Astrocyte (in vitro differentiated cells and primary cell): ENCODE measurements at regions not wholly inside any gene's neighbourhood (a gene's known extent, or its start where the extent isn't known, plus 50 kb on each side); places are given as distances from the start of the nearest gene placed in this dataset.

Source experiments
- DNase-seq: peaks from one replicate; pipeline ENCODE4 v3.0.0-alpha.2; 2010; ENCODE audit warnings: low read depth
- FAIRE-seq: peaks from 2 replicates; lab custom pipeline; 2011; peaks lifted over from hg19 to GRCh38; lab: Jason Lieb, UNC
- H2AFZ ChIP-seq: 2 replicates; pipeline ENCODE4 v1.6.0; 2012; ENCODE audit warnings: low read depth, low read length, inconsistent platforms
- H3K27ac ChIP-seq: 2 replicates; pipeline ENCODE4 v1.5.1; 2011; ENCODE audit warnings: low read depth, low read length, inconsistent platforms
- H3K27me3 ChIP-seq: 2 replicates; pipeline ENCODE4 v1.6.0; 2011; ENCODE audit warnings: low read length, inconsistent platforms; ENCODE audit not compliant: insufficient read depth
- H3K36me3 ChIP-seq: 2 replicates; pipeline ENCODE4 v1.5.1; 2011; ENCODE audit warnings: low read length, inconsistent platforms; ENCODE audit not compliant: insufficient read depth
- H3K4me1 ChIP-seq: 2 replicates; pipeline ENCODE4 v1.5.1; 2011; ENCODE audit warnings: low read length, inconsistent platforms; ENCODE audit not compliant: insufficient read depth
- H3K4me2 ChIP-seq: 2 replicates; pipeline ENCODE4 v1.6.0; 2012; ENCODE audit warnings: low read length, inconsistent platforms
- H3K4me3 ChIP-seq: 2 replicates; pipeline ENCODE4 v1.5.1; 2011; ENCODE audit warnings: low read depth, mild to moderate bottlenecking, low read length, inconsistent platforms; ENCODE audit not compliant: insufficient read depth
- H3K79me2 ChIP-seq: 2 replicates; pipeline ENCODE4 v1.6.0; 2012; ENCODE audit warnings: mild to moderate bottlenecking, low read length, inconsistent platforms; ENCODE audit not compliant: insufficient read depth
- H3K9ac ChIP-seq: 2 replicates; pipeline ENCODE4 v1.6.0; 2012; ENCODE audit warnings: mild to moderate bottlenecking, low read length, inconsistent platforms
- H3K9me3 ChIP-seq: 2 replicates; pipeline ENCODE4 v1.5.1; 2012; ENCODE audit warnings: low read depth, mild to moderate bottlenecking, low read length, inconsistent platforms; ENCODE audit not compliant: insufficient read depth
- H4K20me1 ChIP-seq: 2 replicates; pipeline ENCODE4 v1.6.0; 2012; ENCODE audit warnings: low read length, inconsistent platforms; ENCODE audit not compliant: insufficient read depth
- H3K27ac Mint-ChIP-seq: one replicate; pipeline ENCODE4 v1.8.0; 2021; ENCODE audit warnings: mild to moderate bottlenecking, mixed read lengths; ENCODE audit not compliant: unreplicated experiment
- H3K27me3 Mint-ChIP-seq: one replicate; pipeline ENCODE4 v1.8.0; 2021; ENCODE audit warnings: low read depth, mixed read lengths; ENCODE audit not compliant: unreplicated experiment
- H3K36me3 Mint-ChIP-seq: one replicate; pipeline ENCODE4 v1.8.0; 2021; ENCODE audit warnings: low read depth, mixed read lengths; ENCODE audit not compliant: unreplicated experiment
- H3K4me1 Mint-ChIP-seq: one replicate; pipeline ENCODE4 v1.8.0; 2021; ENCODE audit warnings: low read depth, mixed read lengths; ENCODE audit not compliant: unreplicated experiment
- H3K4me3 Mint-ChIP-seq: one replicate; pipeline ENCODE4 v1.8.0; 2021; ENCODE audit warnings: mild to moderate bottlenecking, moderate library complexity, mixed read lengths; ENCODE audit not compliant: unreplicated experiment
- H3K9me3 Mint-ChIP-seq: one replicate; pipeline ENCODE4 v1.8.0; 2021; ENCODE audit warnings: mild to moderate bottlenecking, mixed read lengths; ENCODE audit not compliant: unreplicated experiment
- EZH2 ChIP-seq: IDR thresholded peaks from 2 replicates; pipeline ENCODE4 v1.6.1; 2012; ENCODE audit warnings: mild to moderate bottlenecking, low read length, inconsistent platforms; ENCODE audit not compliant: insufficient read depth
- TF ChIP-seq, protein P1 (sequence below): IDR thresholded peaks from 2 replicates; pipeline ENCODE4 v1.5.1; 2011; ENCODE audit warnings: low read depth, mild to moderate bottlenecking, inconsistent platforms, low read length, moderate library complexity; ENCODE audit not compliant: insufficient read depth

DNA sequence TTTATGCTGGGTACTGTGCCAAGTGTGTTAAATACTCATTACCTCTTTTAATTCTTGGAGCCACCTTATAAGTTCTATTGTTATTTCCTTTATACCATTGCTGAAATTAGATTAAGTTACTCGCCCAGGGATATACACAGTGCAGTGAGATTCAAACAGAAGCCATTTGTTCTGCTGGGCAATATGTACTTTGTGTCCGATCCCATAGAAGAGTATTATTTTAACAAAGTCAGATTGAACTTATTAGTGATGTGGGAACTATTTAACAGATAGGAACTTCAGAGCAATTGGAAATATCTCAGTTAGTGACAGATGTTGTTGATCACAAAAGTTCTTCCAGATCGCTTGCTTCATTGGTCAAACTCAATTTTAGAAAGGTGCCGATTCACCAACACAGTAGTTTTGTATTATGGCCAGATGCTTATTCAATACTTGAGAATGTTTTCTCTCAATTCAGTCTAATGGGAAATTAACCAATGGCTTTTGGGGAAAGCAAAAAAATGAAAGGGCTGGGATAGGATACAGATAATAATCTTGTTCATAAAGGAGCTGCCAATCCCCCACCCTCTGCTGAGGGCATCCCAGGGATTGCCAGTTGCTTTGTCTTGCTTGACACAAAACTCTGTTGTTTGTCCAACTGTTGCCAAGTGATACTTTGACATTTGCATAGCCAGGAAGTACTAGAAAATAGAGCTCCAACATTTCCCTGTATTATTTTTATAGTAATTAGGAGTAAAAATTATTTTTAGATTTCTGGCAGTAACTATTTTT, 94.8 kb upstream of the SEMA6A start:
- Mint-ChIP-seq H3K4me3 (no peak overlapping the region), H3K27ac (no peak overlapping the region), H3K27me3 (no peaks in the 10 kb centered on the region), H3K4me1 (peaks cover 1% of the 10 kb centered on the region), H3K36me3 (no peaks in the 10 kb centered on the region), H3K9me3 (peaks cover 2% of the 10 kb centered on the region)
- Histone ChIP-seq H3K9me3 (no peaks in the 10 kb centered on the region), H3K27me3 (no peaks in the 10 kb centered on the region), H3K4me2 (no peak overlapping the region), H3K9ac (no peak overlapping the region), H3K4me3 (no peak overlapping the region), H3K36me3 (no peaks in the 10 kb centered on the region), H3K27ac (no peak overlapping the region), H2AFZ (no peak overlapping the region), H3K4me1 (no peaks in the 10 kb centered on the region), H4K20me1 (no peaks in the 10 kb centered on the region), H3K79me2 (no peaks in the 10 kb centered on the region)
- DNase-seq (no peak), FAIRE-seq (no peak)
- TF ChIP-seq EZH2: no peak
- TF ChIP-seq, protein P1, sequence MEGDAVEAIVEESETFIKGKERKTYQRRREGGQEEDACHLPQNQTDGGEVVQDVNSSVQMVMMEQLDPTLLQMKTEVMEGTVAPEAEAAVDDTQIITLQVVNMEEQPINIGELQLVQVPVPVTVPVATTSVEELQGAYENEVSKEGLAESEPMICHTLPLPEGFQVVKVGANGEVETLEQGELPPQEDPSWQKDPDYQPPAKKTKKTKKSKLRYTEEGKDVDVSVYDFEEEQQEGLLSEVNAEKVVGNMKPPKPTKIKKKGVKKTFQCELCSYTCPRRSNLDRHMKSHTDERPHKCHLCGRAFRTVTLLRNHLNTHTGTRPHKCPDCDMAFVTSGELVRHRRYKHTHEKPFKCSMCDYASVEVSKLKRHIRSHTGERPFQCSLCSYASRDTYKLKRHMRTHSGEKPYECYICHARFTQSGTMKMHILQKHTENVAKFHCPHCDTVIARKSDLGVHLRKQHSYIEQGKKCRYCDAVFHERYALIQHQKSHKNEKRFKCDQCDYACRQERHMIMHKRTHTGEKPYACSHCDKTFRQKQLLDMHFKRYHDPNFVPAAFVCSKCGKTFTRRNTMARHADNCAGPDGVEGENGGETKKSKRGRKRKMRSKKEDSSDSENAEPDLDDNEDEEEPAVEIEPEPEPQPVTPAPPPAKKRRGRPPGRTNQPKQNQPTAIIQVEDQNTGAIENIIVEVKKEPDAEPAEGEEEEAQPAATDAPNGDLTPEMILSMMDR: no peak

DNA sequence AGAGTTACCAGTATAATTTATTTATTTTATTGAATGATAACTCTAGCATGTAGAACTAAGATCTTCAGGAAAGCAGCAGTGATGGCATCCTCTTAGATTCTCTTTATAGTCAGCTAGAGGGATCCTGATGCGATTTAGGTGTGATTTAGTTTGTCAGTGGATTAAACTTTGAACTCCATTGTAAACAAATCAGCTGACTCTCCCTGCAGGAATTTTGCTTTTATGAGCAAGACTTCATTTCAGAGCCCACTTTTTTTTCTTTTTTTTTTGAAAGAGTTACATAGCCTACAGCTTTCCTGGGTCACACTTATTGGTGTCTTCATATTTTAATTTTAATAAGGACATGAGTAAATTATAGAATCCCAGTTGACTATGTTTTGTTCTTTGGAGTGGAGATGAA, 93.8 kb upstream of the SEMA6A start:
- FAIRE-seq: no peak
- no peaks in the 10 kb centered on the region for H3K27me3 Mint-ChIP-seq
- no peak for DNase-seq

More for the DNA sequence above, 93.8 kb upstream of the SEMA6A start:
- Histone ChIP-seq H3K4me1 (no peaks in the 10 kb centered on the region), H3K36me3 (no peaks in the 10 kb centered on the region), H4K20me1 (no peaks in the 10 kb centered on the region), H3K9ac (no peak overlapping the region), H3K4me3 (no peak overlapping the region), H2AFZ (no peak overlapping the region), H3K79me2 (no peaks in the 10 kb centered on the region), H3K27me3 (no peaks in the 10 kb centered on the region), H3K9me3 (no peaks in the 10 kb centered on the region), H3K27ac (no peak overlapping the region), H3K4me2 (no peak overlapping the region)
- Mint-ChIP-seq H3K27ac (no peak overlapping the region), H3K9me3 (peaks cover 2% of the 10 kb centered on the region), H3K36me3 (no peaks in the 10 kb centered on the region), H3K4me1 (peaks cover 1% of the 10 kb centered on the region), H3K4me3 (no peak overlapping the region)
- TF ChIP-seq, protein P1: no peak
- no peak for TF ChIP-seq EZH2
